IMR-90 (cell line): ENCODE measurements at regions not wholly inside any gene's neighbourhood (a gene's known extent, or its start where the extent isn't known, plus 50 kb on each side); places are given as distances from the start of the nearest gene placed in this dataset.

Experiments
- ATAC-seq: fragments of 200-7000 bp; cut with Tn5 transposase; 2 replicates; pipeline ENCODE4 v1.9.1; 2020; ENCODE audit warnings: low read depth, mild to moderate bottlenecking, moderate library complexity
- BruUV-seq: library from RNA; stranded (reverse); fragments of 400-500 nt; replicated peaks from 2 replicates; lab custom pipeline; 2021; lab: Mats Ljungman, UMichigan
- CTCF ChIA-PET: fragments of 300-600 bp; formaldehyde crosslinking; extraction: SDS; loops from one replicate; lab custom pipeline; 2021; ENCODE audit warnings: antibody characterized with exemption; lab: Yijun Ruan, JAX
- POLR2A ChIA-PET: fragments of 300-600 bp; sonication (Branson Sonifier 250); formaldehyde crosslinking; loops from one replicate; lab custom pipeline; 2022; ENCODE audit warnings: antibody characterized with exemption; ENCODE audit not compliant: unreplicated experiment; lab: Charles Lee
- DNase-seq: peaks from one replicate; pipeline ENCODE4 v3.0.0; 2013
- H2AFZ ChIP-seq: replicated peaks from 2 replicates; pipeline ENCODE3; 2013; ENCODE audit warnings: low read length, mild to moderate bottlenecking; ENCODE audit not compliant: poor library complexity
- H2AK5ac ChIP-seq: 2 replicates; pipeline ENCODE4 v1.6.1; 2013; ENCODE audit warnings: low read depth, low read length, inconsistent platforms
- H2AK9ac ChIP-seq: replicated peaks from 2 replicates; pipeline ENCODE3; 2013; ENCODE audit warnings: mild to moderate bottlenecking, low read depth, low read length, moderate library complexity; ENCODE audit not compliant: poor library complexity
- H2BK120ac ChIP-seq: 2 replicates; pipeline ENCODE4 v1.6.1; 2013; ENCODE audit warnings: low read depth, low read length, inconsistent platforms
- H2BK15ac ChIP-seq: 3 replicates; pipeline ENCODE4 v1.6.1; 2013; ENCODE audit warnings: low read depth, low read length, inconsistent platforms
- H2BK20ac ChIP-seq: 2 replicates; pipeline ENCODE4 v1.6.1; 2013; ENCODE audit warnings: low read depth, mild to moderate bottlenecking, inconsistent platforms, low read length, moderate library complexity
- H2BK5ac ChIP-seq: 2 replicates; pipeline ENCODE4 v1.6.1; 2013; ENCODE audit warnings: mild to moderate bottlenecking, low read depth, low read length, inconsistent platforms; ENCODE audit not compliant: poor library complexity, severe bottlenecking
- H3K14ac ChIP-seq: replicated peaks from 2 replicates; pipeline ENCODE4 v1.6.1; 2013; ENCODE audit warnings: low read depth, low read length, inconsistent platforms
- H3K18ac ChIP-seq: 2 replicates; pipeline ENCODE4 v1.6.1; 2013; ENCODE audit warnings: low read depth, low read length, control low read depth
- H3K23ac ChIP-seq: 2 replicates; pipeline ENCODE4 v1.6.1; 2013; ENCODE audit warnings: low read depth, low read length, inconsistent platforms
- H3K27ac ChIP-seq: 2 replicates; pipeline ENCODE4 v1.5.1; 2013; ENCODE audit warnings: mild to moderate bottlenecking, control low read depth, low read length; ENCODE audit not compliant: insufficient read depth
- H3K27me3 ChIP-seq: 2 replicates; pipeline ENCODE4 v1.6.1; 2013; ENCODE audit warnings: low read length; ENCODE audit not compliant: control insufficient read depth, insufficient read depth
- H3K36me3 ChIP-seq: 2 replicates; pipeline ENCODE4 v1.6.1; 2013; ENCODE audit warnings: low read length, mixed read lengths; ENCODE audit not compliant: control insufficient read depth, insufficient read depth
- H3K4ac ChIP-seq: 2 replicates; pipeline ENCODE4 v1.6.1; 2013; ENCODE audit warnings: low read depth, low read length, inconsistent platforms
- H3K4me1 ChIP-seq: 2 replicates; pipeline ENCODE4 v1.6.1; 2013; ENCODE audit warnings: low read length, mixed read lengths; ENCODE audit not compliant: control insufficient read depth, insufficient read depth
- H3K4me2 ChIP-seq: 2 replicates; pipeline ENCODE4 v1.6.1; 2013; ENCODE audit warnings: low read depth, mild to moderate bottlenecking, control low read depth, low read length, moderate library complexity
- H3K4me3 ChIP-seq: 2 replicates; pipeline ENCODE4 v1.5.1; 2013; ENCODE audit warnings: low read depth, mild to moderate bottlenecking, control low read depth, low read length, moderate library complexity; ENCODE audit not compliant: insufficient read depth
- H3K56ac ChIP-seq: 2 replicates; pipeline ENCODE4 v1.6.1; 2013; ENCODE audit warnings: low read length, inconsistent platforms; ENCODE audit not compliant: insufficient read depth; ENCODE audit errors: extremely low read depth
- H3K79me1 ChIP-seq, 2 experiments: 2 replicates each; pipeline ENCODE4 v1.6.1; 2013; ENCODE audit warnings: low read length in 2 of 2, inconsistent platforms in 1 of 2, low read depth in 1 of 2
- H3K9ac ChIP-seq: 2 replicates; pipeline ENCODE4 v1.6.1; 2013; ENCODE audit warnings: low read depth, low read length, control low read depth
- H3K9me1 ChIP-seq: 2 replicates; pipeline ENCODE4 v1.6.1; 2013; ENCODE audit warnings: low read length, inconsistent platforms; ENCODE audit not compliant: insufficient read depth
- H3K9me3 ChIP-seq: 2 replicates; pipeline ENCODE4 v1.6.1; 2013; ENCODE audit warnings: low read length; ENCODE audit not compliant: control insufficient read depth, insufficient read depth
- H4K20me1 ChIP-seq: 2 replicates; pipeline ENCODE4 v1.6.1; 2013; ENCODE audit warnings: low read length, inconsistent platforms; ENCODE audit not compliant: insufficient read depth
- H4K5ac ChIP-seq: 2 replicates; pipeline ENCODE4 v1.6.1; 2013; ENCODE audit warnings: mild to moderate bottlenecking, low read depth, low read length, control low read depth
- H4K8ac ChIP-seq, 2 experiments: 2 replicates each; pipeline ENCODE4 v1.6.1; 2013; ENCODE audit warnings: low read depth in 2 of 2, low read length in 2 of 2, control low read depth in 1 of 2, inconsistent platforms in 1 of 2
- H4K91ac ChIP-seq: 2 replicates; pipeline ENCODE4 v1.6.1; 2013; ENCODE audit warnings: low read depth, low read length, inconsistent platforms; ENCODE audit not compliant: insufficient read depth
- CHD1 ChIP-seq: IDR thresholded peaks from 2 replicates; pipeline ENCODE4 v1.6.1; 2012; ENCODE audit warnings: low read depth, low read length, improper control_type of control experiment
- FOS ChIP-seq: fragments of 150-350 bp; IDR thresholded peaks from 2 replicates; pipeline ENCODE4 v1.6.1; 2016; ENCODE audit warnings: low read depth, low read length
- MAFK ChIP-seq: IDR thresholded peaks from 2 replicates; pipeline ENCODE4 v1.6.1; 2012; ENCODE audit warnings: low read depth, low read length, improper control_type of control experiment
- MXI1 ChIP-seq: IDR thresholded peaks from 2 replicates; pipeline ENCODE4 v1.6.1; 2012; ENCODE audit warnings: low read depth, mild to moderate bottlenecking, low read length, moderate library complexity, borderline replicate concordance
- NFE2L2 ChIP-seq: fragments of 150-350 bp; IDR thresholded peaks from 2 replicates; pipeline ENCODE4 v1.6.1; 2016; ENCODE audit warnings: low read depth, mild to moderate bottlenecking, low read length
- POLR2A ChIP-seq: IDR thresholded peaks from 2 replicates; pipeline ENCODE4 v1.6.1; 2012; ENCODE audit warnings: mild to moderate bottlenecking, low read depth, low read length
- RCOR1 ChIP-seq: IDR thresholded peaks from 2 replicates; pipeline ENCODE4 v1.6.1; 2012; ENCODE audit warnings: mild to moderate bottlenecking, low read length, improper control_type of control experiment; ENCODE audit not compliant: insufficient replicate concordance
- RFX5 ChIP-seq: IDR thresholded peaks from 2 replicates; pipeline ENCODE4 v1.8.0; 2012; ENCODE audit warnings: low read depth, mild to moderate bottlenecking, low read length, moderate library complexity
- SMC3 ChIP-seq: fragments of 150-350 bp; IDR thresholded peaks from 2 replicates; pipeline ENCODE4 v1.6.1; 2016; ENCODE audit warnings: low read depth, mild to moderate bottlenecking, antibody characterized with exemption, low read length, moderate library complexity
- WGBS, 2 experiments: methylation state at CpG; one replicate each; pipeline versions ENCODE4 v1.1.5 to v1.1.7; 2013; ENCODE audit warnings: missing lambda C conversion rate in 2 of 2; ENCODE audit not compliant: insufficient read length in 1 of 2; ENCODE audit errors: extremely low coverage in 2 of 2; 5-methylcytosine and 5-hydroxymethylcytosine counted together
- dilution Hi-C: fragments of 300-500 bp; cut with HindIII; formaldehyde crosslinking; loops from one replicate; pipeline ENCODE4 v1.14.3; 2018; ENCODE audit warnings: low sequenced_read_pairs; ENCODE audit not compliant: unreplicated experiment
- in situ Hi-C: fragments of 300-500 bp; cut with MboI; formaldehyde crosslinking; loops from 3 replicates; pipeline ENCODE4 v1.14.3; 2019; ENCODE audit warnings: low sequenced_read_pairs, inconsistent platforms, mixed read lengths
- intact Hi-C: fragments of 100-400 bp; cut with micrococcal nuclease; formaldehyde crosslinking; loops from 2 replicates; pipeline ENCODE4 v1.10.0; 2022
- TF ChIP-seq, protein P1 (sequence below): fragments of 150-350 bp; IDR thresholded peaks from 2 replicates; pipeline ENCODE4 v1.6.1; 2017; ENCODE audit warnings: mild to moderate bottlenecking, antibody characterized with exemption, low read length, low read depth
- TF ChIP-seq, protein P2 (sequence below): conservative IDR thresholded peaks from 2 replicates; pipeline ENCODE4 v1.5.1; 2012; ENCODE audit warnings: mild to moderate bottlenecking, low read depth, low read length, improper control_type of control experiment

DNA sequence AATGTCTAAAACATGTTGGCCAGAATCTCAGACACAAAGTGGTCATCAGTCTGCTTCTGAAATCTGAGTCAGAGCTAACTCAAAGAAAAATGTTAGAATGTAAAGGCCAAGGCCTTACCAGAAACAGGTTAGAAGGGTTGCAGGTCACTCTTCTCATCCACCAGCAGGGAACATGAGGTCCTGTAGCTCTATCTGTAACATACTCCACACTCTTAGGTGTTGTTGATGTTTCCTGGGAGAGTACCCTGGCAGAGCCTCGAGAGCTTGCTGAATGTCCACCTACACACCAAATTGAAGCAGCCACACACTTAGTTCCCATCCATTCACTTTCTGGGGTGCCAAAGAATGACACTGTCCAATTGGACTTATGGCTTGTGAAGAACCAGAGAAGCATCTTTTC lies 76.6 kb upstream of the INPP4B start:
- H2BK120ac ChIP-seq: no peak overlapping the region
- no peaks in the 10 kb centered on the region for H3K4me1 ChIP-seq
- no peak overlapping the region for H2AK5ac ChIP-seq
- WGBS, 2 experiments: no CpG with 5 or more reads among the region's 1 CpG
- H3K36me3 ChIP-seq: no peaks in the 10 kb centered on the region
- H3K9me1 ChIP-seq: no peaks in the 10 kb centered on the region
- in situ Hi-C loops (no loop called here), intact Hi-C loops (loop anchor here (10.0 kb wide), 1 partner anchor 148 kb away; no protein-coding TSS in a partner anchor), dilution Hi-C loops (no loop called here)
- H3K9ac ChIP-seq: no peak overlapping the region
- no peak overlapping the region for H3K18ac ChIP-seq
- H2BK5ac ChIP-seq: no peak overlapping the region
- no peak overlapping the region for H3K14ac ChIP-seq
- H4K20me1 ChIP-seq: no peaks in the 10 kb centered on the region
- H3K4ac ChIP-seq: no peak overlapping the region
- ATAC-seq (no peak), DNase-seq (no peak)
- H3K23ac ChIP-seq: no peak overlapping the region
- H2AFZ ChIP-seq: no peak overlapping the region
- no peaks in the 10 kb centered on the region for H3K79me1 ChIP-seq
- POLR2A ChIA-PET: no interaction called here
- no peaks in the 10 kb centered on the region for H3K9me3 ChIP-seq
- H4K91ac ChIP-seq: no peak overlapping the region
- no peak overlapping the region for H2AK9ac ChIP-seq
- CTCF ChIA-PET: interaction anchor here (0.6 kb wide), 1 partner anchor 12 kb away, joined by 3 read pairs; no protein-coding TSS in a partner anchor
- no TSS peak for BruUV-seq
- H2BK20ac ChIP-seq: no peak overlapping the region
- H3K56ac ChIP-seq: no peak overlapping the region
- TF ChIP-seq RFX5 (no peak), POLR2A (no peak), RCOR1 (no peak), FOS (no peak), NFE2L2 (no peak), SMC3 (no peak), MAFK (no peak), MXI1 (no peak), CHD1 (no peak)
- TF ChIP-seq, protein P1, sequence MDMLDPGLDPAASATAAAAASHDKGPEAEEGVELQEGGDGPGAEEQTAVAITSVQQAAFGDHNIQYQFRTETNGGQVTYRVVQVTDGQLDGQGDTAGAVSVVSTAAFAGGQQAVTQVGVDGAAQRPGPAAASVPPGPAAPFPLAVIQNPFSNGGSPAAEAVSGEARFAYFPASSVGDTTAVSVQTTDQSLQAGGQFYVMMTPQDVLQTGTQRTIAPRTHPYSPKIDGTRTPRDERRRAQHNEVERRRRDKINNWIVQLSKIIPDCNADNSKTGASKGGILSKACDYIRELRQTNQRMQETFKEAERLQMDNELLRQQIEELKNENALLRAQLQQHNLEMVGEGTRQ: no peak
- TF ChIP-seq, protein P2, sequence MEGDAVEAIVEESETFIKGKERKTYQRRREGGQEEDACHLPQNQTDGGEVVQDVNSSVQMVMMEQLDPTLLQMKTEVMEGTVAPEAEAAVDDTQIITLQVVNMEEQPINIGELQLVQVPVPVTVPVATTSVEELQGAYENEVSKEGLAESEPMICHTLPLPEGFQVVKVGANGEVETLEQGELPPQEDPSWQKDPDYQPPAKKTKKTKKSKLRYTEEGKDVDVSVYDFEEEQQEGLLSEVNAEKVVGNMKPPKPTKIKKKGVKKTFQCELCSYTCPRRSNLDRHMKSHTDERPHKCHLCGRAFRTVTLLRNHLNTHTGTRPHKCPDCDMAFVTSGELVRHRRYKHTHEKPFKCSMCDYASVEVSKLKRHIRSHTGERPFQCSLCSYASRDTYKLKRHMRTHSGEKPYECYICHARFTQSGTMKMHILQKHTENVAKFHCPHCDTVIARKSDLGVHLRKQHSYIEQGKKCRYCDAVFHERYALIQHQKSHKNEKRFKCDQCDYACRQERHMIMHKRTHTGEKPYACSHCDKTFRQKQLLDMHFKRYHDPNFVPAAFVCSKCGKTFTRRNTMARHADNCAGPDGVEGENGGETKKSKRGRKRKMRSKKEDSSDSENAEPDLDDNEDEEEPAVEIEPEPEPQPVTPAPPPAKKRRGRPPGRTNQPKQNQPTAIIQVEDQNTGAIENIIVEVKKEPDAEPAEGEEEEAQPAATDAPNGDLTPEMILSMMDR: no peak
- H3K27me3 ChIP-seq: no peaks in the 10 kb centered on the region
- no peak overlapping the region for H3K4me2 ChIP-seq
- no peak overlapping the region for H3K27ac ChIP-seq
- H4K8ac ChIP-seq: no peak overlapping the region
- no peak overlapping the region for H2BK15ac ChIP-seq
- no peak overlapping the region for H3K4me3 ChIP-seq
- H4K5ac ChIP-seq: no peak overlapping the region
